Fibroblast of skin of right biceps (primary cell): ENCODE measurements at regions not wholly inside any gene's neighbourhood (a gene's known extent, or its start where the extent isn't known, plus 50 kb on each side); places are given as distances from the start of the nearest gene placed in this dataset.
"Not testable (repeated sequence)": the region's sequence is repeated elsewhere in the genome, so short reads cannot be mapped to it uniquely, and the experiment has no call there.

ENCODE experiments used
- DNase-seq: peaks from one replicate; pipeline ENCODE4 v3.0.0-alpha.2; 2013

DNA sequence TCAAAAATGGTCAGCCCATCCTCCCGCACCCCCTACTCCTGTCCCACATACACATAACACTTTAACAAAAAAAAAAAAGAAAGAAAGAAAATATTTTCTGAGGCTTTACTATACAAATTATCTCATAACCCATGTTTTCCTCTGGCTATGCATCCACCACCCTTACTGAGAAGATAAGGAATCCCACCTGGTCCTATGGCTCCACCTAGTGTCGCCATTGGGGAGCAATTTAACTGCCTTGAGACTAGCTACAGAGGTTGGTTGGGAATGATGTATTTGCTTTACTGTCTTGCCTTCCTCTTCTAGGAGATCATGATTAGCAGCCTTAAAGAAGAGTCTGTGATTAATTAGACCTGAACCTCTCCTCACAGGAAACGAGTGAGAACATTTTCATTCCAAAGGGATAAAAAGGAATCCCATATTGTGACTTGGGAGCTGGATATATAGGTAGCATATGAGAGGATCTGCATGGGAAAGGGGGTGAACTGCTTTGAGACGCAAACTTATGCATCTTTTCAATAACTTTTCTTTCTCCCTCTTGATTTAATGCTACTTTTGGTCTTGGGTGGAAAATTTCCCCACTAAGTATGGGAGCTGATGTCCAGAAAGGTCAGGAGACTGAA is 77.7 kb upstream of the SELENOP start:
- peak; percentile 62 for DNase-seq

DNA sequence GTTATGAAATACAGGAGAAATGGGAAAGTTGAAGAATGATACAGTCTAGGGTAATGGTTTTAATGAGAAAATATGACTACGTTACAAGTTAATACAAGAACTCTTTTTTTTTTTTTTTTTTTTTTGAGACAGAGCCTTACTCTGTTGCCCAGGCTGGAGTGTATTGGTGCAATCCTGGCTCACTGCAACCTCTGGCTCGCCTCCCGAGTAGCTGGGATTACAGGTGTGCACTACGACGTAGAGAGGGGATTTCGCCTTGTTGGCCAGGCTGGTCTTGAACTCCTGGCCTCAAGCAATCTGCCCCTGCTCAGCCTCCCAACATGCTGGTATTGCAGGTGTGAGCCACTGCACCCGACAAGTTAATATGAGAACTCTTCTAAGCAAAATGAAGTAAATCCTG is 77.1 kb upstream of the SELENOP start:
- no peak for DNase-seq

DNA sequence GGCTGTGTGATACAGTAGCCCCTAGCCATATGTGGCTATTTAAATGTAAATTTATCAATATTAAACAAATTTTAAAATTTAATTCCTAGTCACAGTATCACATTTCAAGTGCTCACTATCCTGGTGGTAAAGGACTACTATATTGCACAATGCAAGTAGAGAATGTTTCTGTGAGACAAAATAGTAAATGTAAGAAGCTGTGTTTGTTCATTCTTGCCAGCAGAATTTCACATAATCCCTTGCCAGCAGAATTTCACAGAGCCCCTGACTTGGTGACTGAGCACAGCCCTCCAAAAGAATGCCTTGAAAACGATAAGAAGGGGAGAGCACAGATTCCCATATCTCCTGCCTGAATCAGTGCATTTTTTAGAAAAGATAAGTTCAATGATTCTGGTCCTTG is 75.9 kb upstream of the SELENOP start:
- DNase-seq = no peak

DNA sequence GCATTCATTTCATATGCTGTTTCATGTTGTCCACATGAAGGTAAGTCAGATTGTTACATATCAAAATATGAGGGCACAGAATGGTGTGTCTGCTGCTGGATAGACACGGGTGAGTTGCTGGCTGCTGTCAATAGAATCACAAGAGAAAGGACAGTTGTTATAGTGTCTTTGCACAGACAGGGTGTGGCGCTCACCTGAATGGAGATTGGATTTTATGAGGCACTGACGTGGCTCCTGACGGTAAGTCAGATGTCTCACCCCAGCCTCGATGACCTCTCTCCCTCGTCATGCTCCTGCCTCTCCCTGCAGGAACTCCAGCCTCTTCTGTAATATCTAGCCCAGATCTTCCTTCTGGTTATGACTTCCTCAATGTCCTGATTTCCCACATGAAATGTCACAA is 75.4 kb upstream of the SELENOP start:
- no peak for DNase-seq

DNA sequence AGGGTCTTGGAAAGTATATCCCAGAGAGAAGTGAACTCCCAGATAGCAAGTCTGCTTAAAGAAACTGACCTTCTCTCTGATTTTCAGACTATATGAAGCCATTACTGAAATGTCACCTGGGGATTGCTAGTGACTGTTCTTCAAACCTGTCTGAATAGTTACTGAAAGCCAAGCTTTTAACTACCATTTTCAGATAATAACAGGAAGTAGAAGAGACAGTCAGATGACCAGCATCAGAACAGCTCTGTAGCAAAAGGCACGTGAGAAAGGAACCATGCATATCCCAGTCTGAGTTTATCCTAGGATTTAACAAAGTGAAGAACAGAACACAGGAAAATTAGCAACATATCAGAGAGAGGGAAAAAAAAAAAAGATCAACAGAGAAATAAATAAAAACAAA is 74.9 kb upstream of the SELENOP start:
- DNase-seq = no peak

DNA sequence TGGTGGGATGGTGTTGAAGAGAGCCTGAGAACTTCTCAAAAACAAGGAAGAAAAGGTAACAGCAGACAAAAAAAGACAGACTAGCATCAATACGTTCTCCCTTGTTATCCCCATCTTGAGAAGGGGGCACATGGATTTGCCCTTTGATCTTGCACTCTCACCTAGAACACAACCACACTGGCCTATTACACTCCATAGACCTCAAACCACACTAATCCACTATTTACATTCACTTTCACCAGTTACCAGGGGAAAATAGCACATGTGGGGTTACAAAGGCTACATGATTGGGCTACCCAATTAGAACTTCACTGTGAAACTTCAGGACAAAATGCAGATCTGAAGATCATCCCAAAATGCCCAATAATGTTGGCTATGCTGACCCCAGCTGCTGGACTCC is 72.6 kb upstream of the SELENOP start:
- no peak for DNase-seq

DNA sequence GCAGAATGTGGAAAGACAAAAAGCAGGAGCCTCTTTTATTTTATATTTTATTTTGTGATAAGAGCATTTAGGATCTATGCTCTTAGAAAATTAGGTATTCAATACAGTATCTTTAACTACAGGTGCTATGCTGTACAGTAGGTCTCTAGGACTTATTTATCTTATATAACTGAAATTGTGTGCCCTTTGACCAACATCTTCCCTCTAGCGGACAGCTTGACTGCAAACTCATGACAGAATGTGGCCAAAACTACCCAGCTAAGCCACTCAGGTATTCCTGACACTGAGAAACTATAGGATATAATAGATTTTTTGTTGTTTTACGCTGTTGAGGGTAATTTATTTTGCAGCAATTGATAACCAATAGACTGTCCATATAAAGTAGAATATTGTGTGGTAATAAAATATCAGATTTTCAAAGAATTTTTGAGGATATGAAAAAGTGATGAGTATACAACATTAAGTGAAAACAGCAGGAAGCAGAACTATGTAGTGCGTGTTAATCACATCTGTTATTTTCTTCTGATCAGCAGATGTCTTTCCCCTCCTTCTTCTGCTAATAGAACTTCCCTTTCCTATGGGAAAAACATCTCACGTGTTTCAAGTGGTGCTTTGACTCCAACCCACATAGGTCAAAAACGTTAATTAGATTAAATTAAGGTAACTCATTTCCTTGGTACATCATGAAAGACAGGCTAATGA is 69.9 kb upstream of the SELENOP start:
- DNase-seq = no peak

DNA sequence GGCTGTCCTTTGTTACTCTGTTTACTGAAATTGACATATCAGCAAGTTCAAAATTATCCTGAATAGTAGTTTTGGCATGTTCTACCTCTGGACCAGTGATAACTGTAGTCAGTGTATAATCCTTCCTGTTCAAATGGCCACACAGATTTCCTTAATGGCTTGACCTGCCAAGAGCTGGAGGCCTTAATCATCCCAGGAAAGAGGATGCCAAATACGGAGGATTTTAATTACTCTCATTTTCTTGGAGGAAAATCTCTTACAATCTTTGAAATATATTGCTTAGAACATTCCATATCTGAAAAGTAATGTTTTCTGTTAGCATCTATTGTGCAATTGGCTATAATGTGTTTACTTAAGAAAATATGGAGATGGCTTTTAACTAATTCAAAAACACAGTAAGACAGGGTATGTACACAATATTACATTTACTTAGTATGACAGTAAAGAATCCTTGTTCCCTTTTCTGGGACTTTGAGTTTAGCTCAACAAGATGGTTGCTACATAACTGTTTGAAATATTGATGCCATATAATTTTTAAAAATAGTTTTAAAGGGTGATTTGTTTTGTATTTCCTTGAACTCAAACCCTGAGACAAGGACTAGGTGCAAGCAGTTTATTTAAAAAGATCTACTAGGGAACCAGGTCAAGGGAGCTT is 68.9 kb upstream of the SELENOP start:
- DNase-seq = no peak

DNA sequence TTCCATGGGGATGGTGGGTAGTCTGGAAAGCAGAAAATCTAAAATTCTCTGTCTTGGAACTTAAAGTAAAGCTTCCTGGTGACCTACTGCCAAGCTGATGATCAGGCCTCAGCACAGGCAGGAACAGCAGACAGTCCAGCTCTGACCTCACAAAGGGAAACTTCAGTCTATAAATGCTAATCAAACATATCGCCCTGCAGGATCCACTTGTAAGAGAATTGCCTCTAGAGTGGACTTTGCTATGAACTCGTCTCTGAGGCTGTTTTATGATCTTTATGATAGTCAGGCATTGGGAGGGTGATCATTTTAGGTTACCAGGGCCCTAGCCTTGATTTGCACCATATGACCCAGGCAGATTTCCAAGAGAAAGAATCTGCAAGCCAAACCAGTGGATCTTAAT is 67.6 kb upstream of the SELENOP start:
- DNase-seq = no peak

DNA sequence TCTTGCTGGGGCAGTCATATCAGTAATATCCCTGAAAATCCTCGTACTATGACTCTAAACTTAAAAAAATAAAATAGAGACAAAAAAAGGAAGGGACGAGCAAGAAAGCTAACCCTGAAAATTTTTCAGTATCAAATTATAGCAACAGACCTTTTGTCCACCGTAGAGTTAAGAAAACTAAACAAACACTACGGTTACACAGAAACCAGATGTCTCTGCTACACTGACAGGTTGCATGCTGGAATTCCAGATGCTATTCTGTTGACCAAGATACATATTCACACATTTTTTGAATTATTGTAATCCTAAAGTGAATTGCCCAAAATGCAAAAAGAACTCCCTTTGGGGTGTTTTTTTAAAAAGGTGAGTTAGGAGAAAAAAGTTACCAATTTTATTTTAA is 66.9 kb upstream of the SELENOP start:
- DNase-seq = no peak

DNA sequence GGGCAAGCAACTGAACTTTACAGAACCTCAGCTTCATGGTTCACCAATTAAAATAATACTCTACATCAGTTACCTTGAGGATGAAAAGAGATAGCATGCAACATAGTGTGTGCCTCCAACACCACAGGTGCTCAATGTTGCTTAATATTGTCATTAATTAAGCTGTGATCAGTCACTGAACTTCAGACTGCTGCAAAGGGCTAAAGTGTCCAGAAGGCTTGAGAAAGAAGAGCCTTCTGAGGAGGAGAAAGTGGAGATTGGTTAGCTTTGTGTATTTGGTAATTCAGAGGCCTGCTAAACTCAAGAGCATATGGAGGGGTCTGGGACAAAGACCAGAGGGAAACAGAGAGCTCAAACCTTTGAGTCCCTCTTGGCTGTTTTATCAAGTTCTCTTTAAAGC is 66.3 kb upstream of the SELENOP start:
- no peak for DNase-seq

DNA sequence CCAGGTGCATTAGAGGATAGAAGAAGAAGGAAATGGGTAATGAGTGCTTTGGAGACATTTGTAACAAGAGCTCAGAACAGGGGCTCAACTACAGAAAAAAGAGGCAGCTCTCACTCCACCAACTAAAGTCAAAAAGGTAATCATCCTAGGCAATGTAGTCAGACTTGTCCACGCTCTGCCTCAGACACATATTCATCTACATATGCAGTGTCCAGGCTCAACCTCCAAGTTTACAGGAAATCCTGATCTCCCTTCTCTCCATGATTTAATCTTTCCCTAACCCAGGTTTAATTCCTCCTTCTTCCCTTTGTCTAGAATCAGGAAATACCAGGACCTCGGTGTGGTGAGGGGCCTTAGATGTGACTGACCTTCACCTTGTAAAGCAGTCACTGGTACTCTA is 65.7 kb upstream of the SELENOP start:
- DNase-seq = no peak

DNA sequence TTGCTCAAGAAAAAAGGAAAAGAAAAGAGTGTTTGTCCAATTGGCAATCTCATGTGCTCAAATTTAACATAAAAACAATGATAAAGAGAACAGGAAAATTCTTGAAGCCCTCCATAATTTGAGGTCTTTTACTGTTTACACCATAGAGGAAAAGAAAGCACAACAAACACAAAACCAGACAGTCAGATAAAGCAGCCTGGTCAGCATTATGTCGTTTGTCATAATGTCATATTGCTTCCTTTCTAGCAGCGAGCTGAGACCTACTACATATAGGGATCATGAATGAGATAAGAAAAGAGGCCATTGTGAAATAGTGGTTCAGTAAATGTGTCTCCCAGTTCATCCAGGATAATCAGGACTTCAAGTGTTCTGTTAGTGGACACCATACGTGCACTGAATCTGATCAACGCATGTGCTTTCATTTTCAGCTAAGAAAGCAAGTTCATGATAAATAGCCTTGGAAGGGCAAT is 64.7 kb upstream of the SELENOP start:
- no peak for DNase-seq

DNA sequence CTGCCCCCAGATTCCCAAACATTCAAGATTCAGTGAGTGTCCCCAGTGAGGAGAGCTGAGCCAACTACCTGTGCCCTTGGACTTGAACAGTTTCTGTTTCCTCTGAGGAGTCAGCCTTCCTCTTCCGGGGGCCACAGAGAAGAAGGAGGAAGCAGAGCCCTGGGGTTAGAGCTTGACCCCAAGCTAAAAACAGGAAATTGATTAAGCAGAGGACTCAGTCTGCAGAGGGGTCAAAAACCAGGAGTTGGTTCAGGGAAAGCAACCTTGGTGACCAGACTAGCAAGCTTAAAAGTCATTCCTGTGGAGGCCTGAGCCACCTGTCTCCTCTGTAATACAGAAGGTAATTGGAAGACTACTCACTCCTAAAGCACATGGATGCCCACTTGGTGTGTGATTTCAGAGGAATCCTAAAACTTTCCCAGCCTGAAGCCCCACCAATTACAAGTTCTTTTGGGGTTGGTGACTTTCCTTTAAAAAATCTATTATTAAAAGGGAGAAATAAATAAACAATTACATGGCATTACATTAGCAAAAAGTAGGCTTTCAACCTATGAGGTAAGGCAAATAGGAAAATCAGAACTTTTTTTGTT is 64.2 kb upstream of the SELENOP start:
- no peak for DNase-seq

DNA sequence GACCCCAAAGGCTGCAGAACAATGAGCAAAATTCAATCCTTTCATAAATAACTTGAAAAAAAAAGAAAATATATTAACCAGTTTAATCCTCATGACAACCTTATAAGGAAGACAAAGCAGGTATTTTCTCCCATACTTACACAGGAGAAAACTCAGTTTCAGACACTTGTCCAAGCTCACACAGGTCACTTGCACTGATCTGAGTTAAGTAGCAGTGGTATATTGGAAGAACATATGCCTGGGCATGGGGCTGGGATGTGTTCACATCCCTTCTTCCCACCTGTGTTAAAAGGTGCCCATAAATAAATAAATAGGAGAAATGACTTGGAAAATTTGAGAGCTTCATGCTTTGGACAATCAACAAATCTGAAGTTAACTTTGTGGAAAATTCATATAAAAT is 63.5 kb upstream of the SELENOP start:
- DNase-seq = no peak

DNA sequence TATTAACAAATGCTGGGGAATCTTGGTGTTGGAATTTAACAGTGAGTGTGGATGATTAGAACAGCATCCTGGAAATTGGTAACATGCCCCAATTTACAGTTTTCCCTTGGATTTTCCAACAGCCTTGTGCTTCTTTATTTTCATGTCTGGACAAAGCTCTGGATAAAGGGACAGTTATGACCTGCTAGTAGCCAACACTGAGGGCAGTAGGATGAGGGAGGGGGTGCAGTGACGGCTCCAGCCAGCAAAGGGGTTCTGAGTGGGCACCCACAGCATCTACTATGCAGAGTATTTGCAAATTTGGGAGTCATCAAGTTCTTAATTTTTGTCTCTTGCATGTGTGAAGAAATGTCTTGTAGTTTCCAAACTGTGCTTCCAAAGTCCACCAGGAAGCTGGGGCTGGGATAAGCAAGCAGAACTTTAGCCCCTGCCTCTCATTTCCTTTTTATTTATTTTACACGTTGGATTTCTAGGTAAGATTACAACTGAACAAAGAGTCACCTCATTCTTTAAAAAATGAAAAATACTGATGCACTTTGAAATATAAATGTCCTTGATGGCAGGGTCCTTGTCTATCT is 63.0 kb upstream of the SELENOP start:
- DNase-seq = no peak

DNA sequence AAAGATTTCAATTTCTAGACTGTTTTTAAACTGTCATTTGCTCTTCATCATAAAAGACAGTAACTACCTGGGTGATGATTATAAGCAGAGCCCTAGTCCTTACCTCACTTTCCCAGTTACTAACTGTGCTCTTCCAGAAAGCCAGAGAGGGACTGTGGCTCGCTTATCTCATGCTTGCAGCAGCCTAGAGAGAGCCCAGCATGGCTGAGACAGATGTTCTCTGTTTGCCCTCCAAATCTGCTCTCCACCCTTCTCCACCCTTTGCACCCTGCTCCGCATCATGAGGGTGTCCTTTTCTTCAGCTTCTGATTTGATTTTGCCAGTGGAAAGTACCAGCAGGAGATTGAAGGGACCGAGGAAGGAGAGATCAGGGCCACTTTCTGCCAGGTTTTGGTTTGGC is 61.2 kb upstream of the SELENOP start:
- DNase-seq = no peak

DNA sequence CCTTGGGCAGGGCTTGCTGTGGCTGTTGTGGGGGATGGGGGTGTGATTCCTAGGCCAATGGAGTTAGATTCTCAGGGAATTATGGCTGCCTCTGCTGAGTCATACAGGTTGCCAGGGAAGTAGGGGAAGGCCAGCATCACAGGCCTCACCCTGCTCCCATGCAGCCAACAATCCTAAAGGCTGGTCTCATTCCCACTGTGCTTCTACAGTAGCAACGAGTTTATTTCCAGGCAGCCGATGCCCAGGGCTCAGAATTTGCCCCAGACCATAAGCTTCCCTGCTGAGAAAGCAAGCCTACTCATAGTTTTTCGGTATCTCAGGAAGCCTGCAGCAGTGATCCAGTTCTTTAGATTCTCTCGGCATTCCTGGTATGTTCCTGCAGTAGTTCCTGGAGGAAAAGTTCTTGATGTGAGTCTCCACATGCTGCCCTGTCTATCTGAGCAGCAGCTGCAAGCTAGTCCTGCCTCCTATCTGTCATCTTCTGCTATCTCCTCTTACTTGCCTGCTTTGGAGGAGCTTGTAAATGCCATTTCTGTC is 59.3 kb upstream of the SELENOP start:
- no peak for DNase-seq

DNA sequence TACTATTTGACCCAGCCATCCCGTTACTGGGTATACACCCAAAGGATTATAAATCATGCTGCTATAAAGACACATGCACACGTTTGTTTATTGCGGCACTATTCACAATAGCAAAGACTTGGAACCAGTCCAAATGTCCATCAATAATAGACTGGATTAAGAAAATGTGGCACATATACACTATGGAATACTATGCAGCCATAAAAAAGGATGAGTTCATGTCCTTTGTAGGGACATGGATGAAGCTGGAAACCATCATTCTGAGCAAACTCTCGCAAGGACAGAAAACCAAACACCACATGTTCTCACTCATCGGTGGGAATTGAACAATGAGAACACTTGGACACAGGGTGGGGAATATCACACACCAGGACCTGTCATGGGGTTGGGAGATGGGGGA is 56.7 kb upstream of the SELENOP start:
- not testable (repeated sequence) for DNase-seq

DNA sequence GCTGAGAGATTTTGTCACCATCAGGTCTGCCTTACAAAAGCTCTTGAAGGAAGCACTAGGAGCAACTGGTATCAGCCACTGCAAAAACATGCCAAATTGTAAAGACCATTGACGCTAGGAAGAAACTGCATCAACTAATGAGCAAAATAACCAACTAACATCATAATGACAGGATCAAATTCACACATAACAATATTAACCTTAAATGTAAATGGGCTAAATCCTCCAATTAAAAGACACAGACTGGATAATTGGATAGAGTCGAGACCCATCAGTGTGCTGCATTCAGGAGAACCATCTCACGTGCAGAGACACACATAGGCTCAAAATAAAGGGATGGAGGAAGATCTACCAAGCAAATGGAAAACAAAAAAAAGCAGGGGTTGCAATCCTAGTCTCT is 53.1 kb upstream of the SELENOP start:
- not testable (repeated sequence) for DNase-seq
